Activated naive CD4-positive, alpha-beta T cell treated with anti-CD3 and anti-CD28 coated beads for 36 hours (primary cell): ENCODE measurements at regions not wholly inside any gene's neighbourhood (a gene's known extent, or its start where the extent isn't known, plus 50 kb on each side); places are given as distances from the start of the nearest gene placed in this dataset.

Experiments
- CTCF ChIA-PET: fragments of 350-600 bp; sonication (Branson Sonifier 250); formaldehyde crosslinking; loops from one replicate; lab custom pipeline; 2021; ENCODE audit warnings: antibody characterized with exemption; lab: Charles Lee
- DNase-seq: peaks from one replicate; pipeline ENCODE4 v3.0.0-alpha.2; 2020
- H3K27ac Mint-ChIP-seq: one replicate; pipeline ENCODE4 v1.8.0; 2021; ENCODE audit warnings: mild to moderate bottlenecking, mixed read lengths
- H3K27me3 Mint-ChIP-seq: one replicate; pipeline ENCODE4 v1.8.0; 2021; ENCODE audit warnings: low read depth, mixed read lengths
- H3K36me3 Mint-ChIP-seq: one replicate; pipeline ENCODE4 v1.8.0; 2021; ENCODE audit warnings: low read depth, mixed read lengths
- H3K4me1 Mint-ChIP-seq: one replicate; pipeline ENCODE4 v1.8.0; 2021; ENCODE audit warnings: low read depth, mixed read lengths
- H3K4me3 Mint-ChIP-seq: one replicate; pipeline ENCODE4 v1.8.0; 2021; ENCODE audit warnings: mild to moderate bottlenecking, moderate library complexity, mixed read lengths
- H3K9me3 Mint-ChIP-seq: one replicate; pipeline ENCODE4 v1.8.0; 2021; ENCODE audit warnings: mixed read lengths
- intact Hi-C: fragments of 100-400 bp; cut with micrococcal nuclease; formaldehyde crosslinking; loops from one replicate; pipeline ENCODE4 v1.15.1; 2023

- H3K4me3 Mint-ChIP-seq: no peak overlapping the region
- DNase-seq: no peak
- H3K36me3 Mint-ChIP-seq: no peaks in the 10 kb centered on the region
- H3K9me3 Mint-ChIP-seq: no peaks in the 10 kb centered on the region
- H3K27me3 Mint-ChIP-seq: peaks cover 3% of the 10 kb centered on the region
- H3K27ac Mint-ChIP-seq: no peak overlapping the region
- no peaks in the 10 kb centered on the region for H3K4me1 Mint-ChIP-seq
- intact Hi-C loops: no loop called here
- CTCF ChIA-PET: no interaction called here
Observed at GRCh38 chr15:87089551-87089950, 1009.9 kb downstream of the AGBL1 start.

GRCh38 chr15:87083201-87083600, 1003.5 kb downstream of the AGBL1 start:
- H3K27me3 Mint-ChIP-seq: peaks cover 10% of the 10 kb centered on the region
- intact Hi-C loops: no loop called here

GRCh38 chr15:87082581-87082980, 1002.9 kb downstream of the AGBL1 start:
- no peak overlapping the region for H3K4me3 Mint-ChIP-seq
- CTCF ChIA-PET: no interaction called here
- peaks cover 10% of the 10 kb centered on the region for H3K27me3 Mint-ChIP-seq
- no peaks in the 10 kb centered on the region for H3K4me1 Mint-ChIP-seq
- no peaks in the 10 kb centered on the region for H3K36me3 Mint-ChIP-seq
- H3K27ac Mint-ChIP-seq: no peak overlapping the region
- H3K9me3 Mint-ChIP-seq: no peaks in the 10 kb centered on the region
- intact Hi-C loops: no loop called here
- no peak for DNase-seq

More at GRCh38 chr15:87083201-87083600, 1003.5 kb downstream of the AGBL1 start:
- H3K27ac Mint-ChIP-seq: no peak overlapping the region
- DNase-seq: no peak
- no peaks in the 10 kb centered on the region for H3K9me3 Mint-ChIP-seq
- no peaks in the 10 kb centered on the region for H3K36me3 Mint-ChIP-seq
- CTCF ChIA-PET: no interaction called here
- no peaks in the 10 kb centered on the region for H3K4me1 Mint-ChIP-seq
- no peak overlapping the region for H3K4me3 Mint-ChIP-seq

- DNase-seq: no peak
- H3K36me3 Mint-ChIP-seq: no peaks in the 10 kb centered on the region
- intact Hi-C loops: no loop called here
- H3K9me3 Mint-ChIP-seq: no peaks in the 10 kb centered on the region
- peaks cover 10% of the 10 kb centered on the region for H3K27me3 Mint-ChIP-seq
- H3K4me3 Mint-ChIP-seq: no peak overlapping the region
- CTCF ChIA-PET: no interaction called here
- no peaks in the 10 kb centered on the region for H3K4me1 Mint-ChIP-seq
- H3K27ac Mint-ChIP-seq: no peak overlapping the region
Observed at GRCh38 chr15:87080547-87080946, 1000.9 kb downstream of the AGBL1 start.
